ENCODE measurements at regions not wholly inside any gene's neighbourhood (a gene's known extent, or its start where the extent isn't known, plus 50 kb on each side); places are given as distances from the start of the nearest gene placed in this dataset.
"Not testable (repeated sequence)": the region's sequence is repeated elsewhere in the genome, so short reads cannot be mapped to it uniquely, and the experiment has no call there.

DNA sequence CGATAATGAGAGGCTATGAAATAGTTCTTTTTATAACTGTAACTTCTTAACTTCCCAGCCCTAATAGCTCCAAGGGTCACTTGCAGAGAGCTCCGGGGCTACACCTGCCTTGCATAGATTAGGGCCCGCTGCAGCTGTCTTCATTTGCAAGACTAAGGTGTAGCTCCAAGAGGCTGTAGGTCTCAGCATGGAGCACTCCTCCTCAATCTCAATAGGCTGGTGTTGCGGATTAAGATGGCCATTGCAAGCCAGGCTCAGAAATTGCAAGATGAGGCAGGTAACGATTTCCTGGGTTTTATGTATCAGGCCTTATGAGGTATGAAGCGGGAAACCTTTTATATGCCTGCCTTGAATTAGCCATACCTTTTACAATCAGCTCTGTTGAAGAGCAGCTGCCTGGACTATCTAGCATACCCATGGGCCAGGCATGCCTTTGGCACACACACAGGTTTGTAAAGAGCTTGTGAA is 185.7 kb downstream of the TM9SF2 start:
- TF ChIP-seq, protein P1, sequence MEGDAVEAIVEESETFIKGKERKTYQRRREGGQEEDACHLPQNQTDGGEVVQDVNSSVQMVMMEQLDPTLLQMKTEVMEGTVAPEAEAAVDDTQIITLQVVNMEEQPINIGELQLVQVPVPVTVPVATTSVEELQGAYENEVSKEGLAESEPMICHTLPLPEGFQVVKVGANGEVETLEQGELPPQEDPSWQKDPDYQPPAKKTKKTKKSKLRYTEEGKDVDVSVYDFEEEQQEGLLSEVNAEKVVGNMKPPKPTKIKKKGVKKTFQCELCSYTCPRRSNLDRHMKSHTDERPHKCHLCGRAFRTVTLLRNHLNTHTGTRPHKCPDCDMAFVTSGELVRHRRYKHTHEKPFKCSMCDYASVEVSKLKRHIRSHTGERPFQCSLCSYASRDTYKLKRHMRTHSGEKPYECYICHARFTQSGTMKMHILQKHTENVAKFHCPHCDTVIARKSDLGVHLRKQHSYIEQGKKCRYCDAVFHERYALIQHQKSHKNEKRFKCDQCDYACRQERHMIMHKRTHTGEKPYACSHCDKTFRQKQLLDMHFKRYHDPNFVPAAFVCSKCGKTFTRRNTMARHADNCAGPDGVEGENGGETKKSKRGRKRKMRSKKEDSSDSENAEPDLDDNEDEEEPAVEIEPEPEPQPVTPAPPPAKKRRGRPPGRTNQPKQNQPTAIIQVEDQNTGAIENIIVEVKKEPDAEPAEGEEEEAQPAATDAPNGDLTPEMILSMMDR (IDR thresholded peaks at IDR 0.05; ENCODE audit: control insufficient read depth, insufficient read depth, low read depth, low read length, missing control alignments) = no peak
- no peak for DNase-seq (ENCODE audit: low read depth)
- no peak overlapping the region for H3K4me3 ChIP-seq (ENCODE audit: control insufficient read depth, low read depth, low read length)

DNA sequence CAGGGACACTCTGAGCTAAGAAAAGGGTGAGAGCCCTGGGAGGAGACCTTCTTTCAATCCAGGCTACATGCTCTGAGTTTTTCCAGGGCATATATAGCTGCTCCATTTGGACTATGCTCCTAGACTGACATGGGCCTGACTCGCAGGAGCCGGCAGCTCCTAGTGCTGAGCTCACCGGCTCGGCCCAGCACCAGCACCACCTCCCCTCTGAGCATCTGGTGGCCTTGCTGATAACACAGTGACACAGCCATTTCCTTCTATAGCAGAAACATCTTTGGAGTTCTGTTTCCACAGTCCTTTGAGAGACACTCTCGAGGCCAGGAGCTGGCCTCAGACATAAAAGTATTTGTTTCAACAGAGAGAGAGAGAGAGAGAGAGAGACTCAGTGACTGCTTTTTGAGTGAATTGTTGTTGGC is 184.9 kb downstream of the TM9SF2 start:
- no peak overlapping the region for H3K4me3 ChIP-seq (ENCODE audit: control insufficient read depth, low read depth, low read length)
- DNase-seq (ENCODE audit: low read depth) = no peak
- TF ChIP-seq, protein P1 (IDR thresholded peaks at IDR 0.05; ENCODE audit: control insufficient read depth, insufficient read depth, low read depth, low read length, missing control alignments) = no peak

DNA sequence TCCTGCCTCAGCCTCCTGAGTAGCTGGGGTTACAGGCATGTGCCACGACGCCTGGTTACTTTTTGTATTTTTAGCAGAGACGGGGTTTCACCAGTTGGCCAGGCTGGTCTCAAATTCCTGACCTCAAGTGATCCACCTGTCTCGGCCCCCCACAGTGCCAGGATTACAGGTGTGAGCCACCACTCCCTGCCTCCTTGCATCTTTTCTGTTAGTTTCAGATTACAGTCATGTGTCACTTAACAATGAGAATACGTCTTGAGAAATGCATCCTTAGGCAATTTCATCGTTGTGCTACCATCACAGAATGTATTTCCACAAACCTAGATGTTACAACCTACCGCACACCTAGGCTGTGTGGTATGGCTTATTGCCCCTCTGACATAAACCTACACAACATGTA is 180.4 kb downstream of the TM9SF2 start:
- DNase-seq (ENCODE audit: low read depth) = no peak
- TF ChIP-seq, protein P1 (IDR thresholded peaks at IDR 0.05; ENCODE audit: control insufficient read depth, insufficient read depth, low read depth, low read length, missing control alignments) = no peak
- no peak overlapping the region for H3K4me3 ChIP-seq (ENCODE audit: control insufficient read depth, low read depth, low read length)

DNA sequence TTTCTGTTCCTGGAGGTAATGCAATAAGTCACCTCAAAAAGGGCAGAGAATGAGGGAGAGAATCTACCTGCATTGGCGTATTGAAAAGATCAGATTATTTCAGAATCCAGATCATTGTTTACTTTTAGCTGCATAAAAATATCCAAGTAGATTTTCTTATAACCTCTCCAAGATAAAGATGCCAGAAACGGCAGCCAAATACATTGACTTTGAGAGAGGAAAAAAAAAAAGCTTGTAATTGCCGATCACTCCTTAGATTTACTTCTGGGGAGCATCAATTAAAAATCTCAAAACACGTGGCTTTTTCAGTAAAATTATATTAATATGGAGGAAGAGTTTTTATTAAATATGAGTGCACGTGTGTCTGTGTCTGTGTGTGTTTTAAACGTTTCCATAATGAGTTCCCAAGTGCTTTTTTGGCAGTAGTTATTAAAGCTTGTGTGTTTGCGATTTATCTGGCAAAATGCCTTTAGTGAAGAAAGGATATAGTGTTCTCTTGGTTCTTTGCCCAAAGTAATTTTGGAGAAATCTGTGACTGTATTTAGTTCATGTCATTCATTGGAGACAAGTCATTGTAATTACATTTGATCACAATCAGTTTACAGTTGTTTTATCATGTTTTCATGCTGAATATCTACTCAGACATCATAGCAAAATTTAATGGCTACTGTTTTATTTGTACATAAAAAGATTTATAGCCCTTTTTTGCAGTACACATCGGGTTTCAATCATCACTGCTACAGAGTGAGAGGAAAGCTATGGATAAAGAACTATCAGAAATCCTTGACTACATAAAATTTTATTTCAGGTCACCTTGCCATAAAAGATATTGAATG is 176.1 kb downstream of the TM9SF2 start:
- no peak overlapping the region for H3K4me3 ChIP-seq (ENCODE audit: control insufficient read depth, low read depth, low read length)
- DNase-seq (ENCODE audit: low read depth) = no peak
- TF ChIP-seq, protein P1 (IDR thresholded peaks at IDR 0.05; ENCODE audit: control insufficient read depth, insufficient read depth, low read depth, low read length, missing control alignments) = no peak

DNA sequence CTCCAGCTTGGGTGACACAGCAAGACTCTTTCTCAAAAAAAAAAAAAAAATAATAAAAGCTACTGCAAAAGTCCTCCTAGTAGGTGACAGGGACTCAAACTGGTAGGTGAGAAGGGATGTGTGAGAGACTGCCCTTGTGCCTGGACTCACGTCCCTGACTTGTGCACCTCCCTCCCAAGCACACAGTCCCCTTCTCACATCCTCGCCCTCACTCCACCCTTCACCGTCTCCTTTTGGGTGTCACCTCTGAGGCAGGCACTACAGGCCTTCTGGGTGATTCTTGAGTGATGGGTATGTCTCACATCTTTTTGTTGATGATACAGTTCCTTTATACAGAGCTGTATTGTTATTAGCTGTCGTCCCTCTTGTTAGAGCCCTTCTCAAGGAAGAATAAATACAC is 170.5 kb downstream of the TM9SF2 start:
- no peak overlapping the region for H3K4me3 ChIP-seq (ENCODE audit: control insufficient read depth, low read depth, low read length)
- TF ChIP-seq, protein P1 (IDR thresholded peaks at IDR 0.05; ENCODE audit: control insufficient read depth, insufficient read depth, low read depth, low read length, missing control alignments) = no peak
- no peak for DNase-seq (ENCODE audit: low read depth)

DNA sequence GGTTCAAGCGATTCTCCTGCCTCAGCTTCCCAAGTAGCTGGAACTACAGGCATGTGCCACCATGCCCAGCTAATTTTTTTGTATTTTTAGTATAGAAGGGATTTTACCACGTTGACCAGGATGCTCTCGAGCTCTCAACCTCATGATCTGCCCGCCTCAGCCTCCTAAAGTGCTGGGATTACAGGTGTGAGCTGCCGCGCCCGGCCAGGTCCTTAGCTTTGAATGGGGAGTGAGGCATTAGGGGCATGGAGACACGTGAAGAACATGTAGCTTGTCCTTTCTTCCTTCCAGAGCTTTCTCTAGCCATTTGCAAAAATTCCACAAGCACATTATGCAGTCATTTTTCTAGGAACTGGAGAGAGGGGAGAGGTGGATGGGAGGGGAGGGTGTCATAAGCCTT is 167.8 kb downstream of the TM9SF2 start:
- DNase-seq (ENCODE audit: low read depth); H3K4me3 ChIP-seq (ENCODE audit: control insufficient read depth, low read depth, low read length): not testable (repeated sequence)

DNA sequence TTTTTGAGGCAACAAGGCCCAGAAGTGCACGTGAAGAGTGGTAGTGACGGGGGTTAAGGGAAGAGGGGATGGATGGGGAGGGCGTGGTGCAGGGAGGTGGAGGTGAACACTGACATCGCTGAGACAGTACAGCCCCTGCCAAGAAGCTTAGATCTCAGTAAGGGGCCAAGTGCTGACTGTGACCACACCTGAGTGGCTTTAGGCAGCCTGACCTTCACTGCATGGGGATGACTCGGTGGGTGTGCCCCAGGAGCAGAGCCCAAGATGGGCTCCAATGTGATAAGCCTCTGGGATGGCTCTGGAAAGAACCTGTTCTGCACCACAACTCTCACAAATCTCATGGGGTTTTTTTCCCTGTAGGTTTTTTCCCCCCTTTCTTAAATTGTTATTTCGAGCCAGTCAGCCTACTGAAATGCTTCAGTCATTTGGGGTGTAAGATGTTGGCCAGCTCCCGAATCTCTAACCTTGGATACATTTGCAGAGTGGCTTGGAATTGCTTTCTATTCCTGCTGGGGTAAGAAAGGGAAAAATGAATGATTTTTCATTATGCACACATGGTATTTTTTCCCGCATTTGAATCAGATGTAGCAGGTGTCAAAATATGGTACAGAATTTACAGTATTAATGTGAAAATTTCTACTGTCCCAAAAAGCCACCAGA is 165.0 kb downstream of the TM9SF2 start:
- TF ChIP-seq, protein P1 (IDR thresholded peaks at IDR 0.05; ENCODE audit: control insufficient read depth, insufficient read depth, low read depth, low read length, missing control alignments) = no peak
- no peak for DNase-seq (ENCODE audit: low read depth)
- no peak overlapping the region for H3K4me3 ChIP-seq (ENCODE audit: control insufficient read depth, low read depth, low read length)
